Keratinocyte (primary cell): ENCODE measurements at regions not wholly inside any gene's neighbourhood (a gene's known extent, or its start where the extent isn't known, plus 50 kb on each side); places are given as distances from the start of the nearest gene placed in this dataset.

Experiments used
- DNase-seq: peaks from one replicate; pipeline ENCODE4 v3.0.0-alpha.2; 2011; ENCODE audit warnings: low read depth, missing footprints, low spot score
- FAIRE-seq: peaks from 2 replicates; lab custom pipeline; 2011; peaks lifted over from hg19 to GRCh38; lab: Jason Lieb, UNC
- H2AFZ ChIP-seq: 2 replicates; pipeline ENCODE4 v1.6.0; 2012; ENCODE audit warnings: low read length, control low read depth, inconsistent platforms; ENCODE audit not compliant: control insufficient read depth
- H3K27ac ChIP-seq: 2 replicates; pipeline ENCODE4 v1.5.1; 2011; ENCODE audit warnings: low read length; ENCODE audit not compliant: control insufficient read depth, insufficient read depth
- H3K27me3 ChIP-seq: 3 replicates; pipeline ENCODE4 v1.6.0; 2011; ENCODE audit warnings: low read length; ENCODE audit not compliant: control insufficient read depth, insufficient read depth; ENCODE audit errors: extremely low read depth
- H3K36me3 ChIP-seq, 2 experiments: 2 replicates in 1 of 2; 3 replicates in 1 of 2; pipeline ENCODE4 v1.5.1; 2011; ENCODE audit warnings: low read length in 2 of 2, mild to moderate bottlenecking in 1 of 2; ENCODE audit not compliant: control insufficient read depth in 2 of 2, insufficient read depth in 2 of 2; ENCODE audit errors: extremely low read depth in 1 of 2
- H3K4me1 ChIP-seq: 3 replicates; pipeline ENCODE4 v1.5.1; 2011; ENCODE audit warnings: low read length; ENCODE audit not compliant: control insufficient read depth, insufficient read depth; ENCODE audit errors: extremely low read depth
- H3K4me2 ChIP-seq: 3 replicates; pipeline ENCODE4 v1.6.0; 2011; ENCODE audit warnings: low read depth, low read length; ENCODE audit not compliant: control insufficient read depth, insufficient read depth; ENCODE audit errors: extremely low read depth
- H3K4me3 ChIP-seq, 3 experiments: fragments of 200-600 bp in 1 of 3; sonication (generic) in 1 of 3; 2 replicates in 2 of 3; 3 replicates in 1 of 3; pipeline ENCODE4 v1.5.1; 2011 to 2016; ENCODE audit warnings: low read length in 3 of 3, mild to moderate bottlenecking in 3 of 3, control low read depth in 2 of 3, inconsistent platforms in 1 of 3, low read depth in 1 of 3, mixed read lengths in 1 of 3, mixed run types in 1 of 3, moderate library complexity in 1 of 3; ENCODE audit not compliant: control insufficient read depth in 2 of 3, insufficient read depth in 2 of 3; ENCODE audit errors: extremely low read depth in 1 of 3
- H3K79me2 ChIP-seq: 2 replicates; pipeline ENCODE4 v1.6.0; 2012; ENCODE audit warnings: low read length; ENCODE audit not compliant: control insufficient read depth, insufficient read depth
- H3K9ac ChIP-seq: 3 replicates; pipeline ENCODE4 v1.6.0; 2011; ENCODE audit warnings: low read length; ENCODE audit not compliant: control insufficient read depth, insufficient read depth; ENCODE audit errors: extremely low read depth
- H3K9me1 ChIP-seq: 3 replicates; pipeline ENCODE4 v1.6.0; 2011; ENCODE audit warnings: low read length; ENCODE audit not compliant: control insufficient read depth, insufficient read depth; ENCODE audit errors: extremely low read depth
- H3K9me3 ChIP-seq: 2 replicates; pipeline ENCODE4 v1.5.1; 2012; ENCODE audit warnings: low read depth, low read length; ENCODE audit not compliant: control insufficient read depth
- H4K20me1 ChIP-seq: 3 replicates; pipeline ENCODE4 v1.6.0; 2011; ENCODE audit warnings: low read length; ENCODE audit not compliant: control insufficient read depth, insufficient read depth; ENCODE audit errors: extremely low read depth
- EZH2 ChIP-seq: IDR thresholded peaks from one replicate; pipeline ENCODE4 v1.6.1; 2012; ENCODE audit warnings: inconsistent platforms, mild to moderate bottlenecking, low read length, moderate library complexity
- dilution Hi-C: fragments of 300-500 bp; cut with MboI; formaldehyde crosslinking; loops from one replicate; pipeline ENCODE4 v1.7.0; 2020; ENCODE audit warnings: low sequenced_read_pairs; ENCODE audit not compliant: extremely low pct_ligation_motif_present
- TF ChIP-seq, protein P1 (sequence below), 3 experiments: IDR thresholded peaks in 1 of 3; conservative IDR thresholded peaks in 1 of 3; optimal IDR thresholded peaks in 1 of 3; 2 replicates in 2 of 3; 3 replicates in 1 of 3; pipeline versions ENCODE3 to v1.5.1; 2011; ENCODE audit warnings: low read length in 3 of 3, mild to moderate bottlenecking in 3 of 3, moderate library complexity in 2 of 3, control low read depth in 1 of 3, inconsistent platforms in 1 of 3; ENCODE audit not compliant: insufficient read depth in 2 of 3; ENCODE audit errors: extremely low read depth in 1 of 3

DNA sequence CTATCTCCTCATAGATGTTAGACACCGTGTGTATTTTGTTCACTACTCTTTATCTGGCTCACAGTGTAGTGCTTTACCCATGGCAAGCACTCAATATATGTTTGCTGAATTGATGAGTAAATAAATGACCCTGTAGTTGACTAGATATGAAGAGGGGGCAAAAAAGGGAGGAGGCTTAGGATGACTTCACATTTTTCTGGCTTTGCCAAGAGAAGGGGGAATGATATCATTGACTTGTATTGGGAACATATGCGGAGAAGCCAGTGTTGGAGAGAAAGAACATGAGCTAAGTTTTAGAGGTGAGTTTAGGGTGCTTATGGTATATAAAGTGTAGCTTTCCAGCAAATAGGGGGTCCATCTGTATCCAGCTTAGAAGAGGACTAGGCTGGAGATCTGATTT is 145.5 kb downstream of the TENT5C start:
- no peak for TF ChIP-seq EZH2
- TF ChIP-seq, protein P1, sequence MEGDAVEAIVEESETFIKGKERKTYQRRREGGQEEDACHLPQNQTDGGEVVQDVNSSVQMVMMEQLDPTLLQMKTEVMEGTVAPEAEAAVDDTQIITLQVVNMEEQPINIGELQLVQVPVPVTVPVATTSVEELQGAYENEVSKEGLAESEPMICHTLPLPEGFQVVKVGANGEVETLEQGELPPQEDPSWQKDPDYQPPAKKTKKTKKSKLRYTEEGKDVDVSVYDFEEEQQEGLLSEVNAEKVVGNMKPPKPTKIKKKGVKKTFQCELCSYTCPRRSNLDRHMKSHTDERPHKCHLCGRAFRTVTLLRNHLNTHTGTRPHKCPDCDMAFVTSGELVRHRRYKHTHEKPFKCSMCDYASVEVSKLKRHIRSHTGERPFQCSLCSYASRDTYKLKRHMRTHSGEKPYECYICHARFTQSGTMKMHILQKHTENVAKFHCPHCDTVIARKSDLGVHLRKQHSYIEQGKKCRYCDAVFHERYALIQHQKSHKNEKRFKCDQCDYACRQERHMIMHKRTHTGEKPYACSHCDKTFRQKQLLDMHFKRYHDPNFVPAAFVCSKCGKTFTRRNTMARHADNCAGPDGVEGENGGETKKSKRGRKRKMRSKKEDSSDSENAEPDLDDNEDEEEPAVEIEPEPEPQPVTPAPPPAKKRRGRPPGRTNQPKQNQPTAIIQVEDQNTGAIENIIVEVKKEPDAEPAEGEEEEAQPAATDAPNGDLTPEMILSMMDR (optimal IDR thresholded peaks at IDR 0.05 in 1 of 3, IDR thresholded peaks at IDR 0.05 in 1 of 3, conservative IDR thresholded peaks at IDR 0.05 in 1 of 3; ENCODE audit: extremely low read depth in 1 of 3, insufficient read depth in 2 of 3, low read length in 3 of 3) = no peak
- H3K79me2 ChIP-seq = no peaks in the 10 kb centered on the region
- H2AFZ ChIP-seq = no peak overlapping the region
- H3K27me3 ChIP-seq = peaks cover 3% of the 10 kb centered on the region
- H3K4me3 ChIP-seq = no peak overlapping the region
- dilution Hi-C loops = no loop called here
- H3K9me1 ChIP-seq = no peaks in the 10 kb centered on the region
- FAIRE-seq = no peak
- no peaks in the 10 kb centered on the region for H3K36me3 ChIP-seq
- H3K27ac ChIP-seq = no peak overlapping the region
- no peak overlapping the region for H3K4me2 ChIP-seq
- no peaks in the 10 kb centered on the region for H4K20me1 ChIP-seq
- H3K9me3 ChIP-seq = no peaks in the 10 kb centered on the region
- DNase-seq = no peak
- no peak overlapping the region for H3K9ac ChIP-seq
- H3K4me1 ChIP-seq = peaks cover 11% of the 10 kb centered on the region

DNA sequence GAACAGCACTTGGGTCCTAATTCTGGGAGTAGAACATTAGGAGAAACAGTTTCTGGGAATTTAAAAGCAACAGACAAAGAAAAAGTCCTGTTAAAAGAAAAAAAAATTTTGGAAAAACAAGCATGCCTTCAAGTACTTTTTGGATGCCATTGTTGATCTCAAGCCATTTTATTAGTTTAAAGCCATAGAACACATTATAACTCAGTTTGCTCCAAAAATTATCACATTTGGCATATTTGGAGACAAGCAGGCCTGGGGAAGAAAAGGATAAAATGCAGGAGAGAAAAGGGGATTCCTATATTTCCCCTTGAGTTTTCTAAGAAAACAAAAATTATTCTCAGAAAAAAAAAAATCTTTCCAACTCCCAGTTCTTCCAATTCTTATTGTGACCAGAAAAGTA is 146.8 kb downstream of the TENT5C start:
- no peak for DNase-seq
- TF ChIP-seq, protein P1 (optimal IDR thresholded peaks at IDR 0.05 in 1 of 3, IDR thresholded peaks at IDR 0.05 in 1 of 3, conservative IDR thresholded peaks at IDR 0.05 in 1 of 3; ENCODE audit: extremely low read depth in 1 of 3, insufficient read depth in 2 of 3, low read length in 3 of 3) = no peak
- TF ChIP-seq EZH2 = no peak
- no peak for FAIRE-seq
- no peaks in the 10 kb centered on the region for H3K9me3 ChIP-seq
- H3K4me2 ChIP-seq = no peak overlapping the region
- dilution Hi-C loops = no loop called here
- H3K9ac ChIP-seq = no peak overlapping the region
- no peak overlapping the region for H2AFZ ChIP-seq
- peaks cover 3% of the 10 kb centered on the region for H3K27me3 ChIP-seq
- no peak overlapping the region for H3K27ac ChIP-seq
- no peak overlapping the region for H3K4me3 ChIP-seq
- no peaks in the 10 kb centered on the region for H3K79me2 ChIP-seq
- no peaks in the 10 kb centered on the region for H4K20me1 ChIP-seq
- H3K4me1 ChIP-seq = peaks cover 11% of the 10 kb centered on the region
- H3K36me3 ChIP-seq = no peaks in the 10 kb centered on the region
- H3K9me1 ChIP-seq = no peaks in the 10 kb centered on the region
